Smooth muscle cell (in vitro differentiated cells): ENCODE measurements at regions not wholly inside any gene's neighbourhood (a gene's known extent, or its start where the extent isn't known, plus 50 kb on each side); places are given as distances from the start of the nearest gene placed in this dataset.

Source experiments
- DNase-seq: peaks from one replicate; lab custom pipeline; 2025; ENCODE audit not compliant: unreplicated experiment; lab: John Stamatoyannopoulos, UW
- H2AFZ ChIP-seq: fragments of 200-600 bp; sonication (generic); 2 replicates; pipeline ENCODE4 v1.6.0; 2016; ENCODE audit warnings: antibody characterized with exemption, low read depth, mild to moderate bottlenecking
- H3F3A ChIP-seq: fragments of 200-600 bp; sonication (generic); 2 replicates; pipeline ENCODE4 v1.6.0; 2017; ENCODE audit warnings: antibody characterized with exemption, low read depth
- H3K27ac ChIP-seq: fragments of 200-600 bp; sonication (generic); 2 replicates; pipeline ENCODE4 v1.5.1; 2016; ENCODE audit warnings: low read depth, mild to moderate bottlenecking
- H3K27me3 ChIP-seq: fragments of 200-600 bp; sonication (generic); 2 replicates; pipeline ENCODE4 v1.6.1; 2016; ENCODE audit warnings: low read depth, mild to moderate bottlenecking
- H3K36me3 ChIP-seq: fragments of 200-600 bp; sonication (generic); 2 replicates; pipeline ENCODE4 v1.5.1; 2016; ENCODE audit warnings: low read depth
- H3K4me1 ChIP-seq: fragments of 200-600 bp; sonication (generic); 2 replicates; pipeline ENCODE4 v1.5.1; 2016; ENCODE audit warnings: low read depth
- H3K4me2 ChIP-seq: fragments of 200-600 bp; sonication (generic); 2 replicates; pipeline ENCODE4 v1.6.0; 2016; ENCODE audit warnings: mild to moderate bottlenecking
- H3K4me3 ChIP-seq: fragments of 200-600 bp; sonication (generic); 2 replicates; pipeline ENCODE4 v1.5.1; 2016; ENCODE audit warnings: mild to moderate bottlenecking
- H3K79me2 ChIP-seq: fragments of 200-600 bp; sonication (generic); 2 replicates; pipeline ENCODE4 v1.6.0; 2016; ENCODE audit warnings: low read depth, mild to moderate bottlenecking
- H3K9ac ChIP-seq: fragments of 200-600 bp; sonication (generic); 2 replicates; pipeline ENCODE4 v1.6.0; 2016; ENCODE audit warnings: low read depth
- H3K9me3 ChIP-seq: fragments of 200-600 bp; sonication (generic); replicated peaks from 2 replicates; pipeline ENCODE4 v1.5.1; 2016; ENCODE audit warnings: low read depth
- H4K20me1 ChIP-seq: fragments of 200-600 bp; sonication (generic); 2 replicates; pipeline ENCODE4 v1.6.0; 2016; ENCODE audit warnings: low read depth
- CTCF ChIP-seq: fragments of 200-600 bp; sonication (generic); IDR thresholded peaks from 2 replicates; pipeline ENCODE4 v1.5.1; 2017; ENCODE audit warnings: borderline replicate concordance, mild to moderate bottlenecking, antibody characterized with exemption; ENCODE audit not compliant: insufficient read depth, poor library complexity, severe bottlenecking
- WGBS: methylation state at CpG from one replicate; pipeline ENCODE4 v1.1.7; 2016; ENCODE audit warnings: low lambda C conversion rate; 5-methylcytosine and 5-hydroxymethylcytosine counted together

- no peak for DNase-seq
- H3K36me3 ChIP-seq, result no peaks in the 10 kb centered on the region
- no peaks in the 10 kb centered on the region for H3K9me3 ChIP-seq
- H2AFZ ChIP-seq, result no peak overlapping the region
- no peak overlapping the region for H3K9ac ChIP-seq
- WGBS, result 90% methylated on average over 4 of the region's 4 CpGs
- no peaks in the 10 kb centered on the region for H3F3A ChIP-seq
- no peak for TF ChIP-seq CTCF
- no peak overlapping the region for H3K4me3 ChIP-seq
- H3K4me1 ChIP-seq, result no peaks in the 10 kb centered on the region
- H3K79me2 ChIP-seq, result no peaks in the 10 kb centered on the region
- no peaks in the 10 kb centered on the region for H3K27me3 ChIP-seq
- no peaks in the 10 kb centered on the region for H4K20me1 ChIP-seq
- H3K27ac ChIP-seq, result no peak overlapping the region
- no peak overlapping the region for H3K4me2 ChIP-seq
Observed at GRCh38 chr4:17283832-17284231, 228.1 kb downstream of the QDPR start.

GRCh38 chr4:17283251-17283650 is 228.6 kb downstream of the QDPR start:
- H2AFZ ChIP-seq, result no peak overlapping the region
- no peak for TF ChIP-seq CTCF
- 85% methylated on average over 7 of the region's 7 CpGs for WGBS

GRCh38 chr4:17280261-17281018 is 231.4 kb downstream of the QDPR start:
- no peak for TF ChIP-seq CTCF
- H3K4me3 ChIP-seq, result no peak overlapping the region
- WGBS, result 95% methylated on average over 6 of the region's 6 CpGs
- DNase-seq, result no peak
- H2AFZ ChIP-seq, result no peak overlapping the region
- no peaks in the 10 kb centered on the region for H3K79me2 ChIP-seq
- H3K27me3 ChIP-seq, result no peaks in the 10 kb centered on the region
- no peaks in the 10 kb centered on the region for H3K9me3 ChIP-seq
- no peak overlapping the region for H3K9ac ChIP-seq
- H3F3A ChIP-seq, result peaks cover 14% of the 10 kb centered on the region
- H4K20me1 ChIP-seq, result no peaks in the 10 kb centered on the region
- H3K27ac ChIP-seq, result no peak overlapping the region
- no peaks in the 10 kb centered on the region for H3K4me1 ChIP-seq
- H3K36me3 ChIP-seq, result no peaks in the 10 kb centered on the region
- no peak overlapping the region for H3K4me2 ChIP-seq

More at GRCh38 chr4:17283251-17283650, 228.6 kb downstream of the QDPR start:
- H4K20me1 ChIP-seq, result no peaks in the 10 kb centered on the region
- no peak overlapping the region for H3K4me3 ChIP-seq
- H3K4me2 ChIP-seq, result no peak overlapping the region
- H3K27ac ChIP-seq, result no peak overlapping the region
- H3K27me3 ChIP-seq, result no peaks in the 10 kb centered on the region
- no peak for DNase-seq
- H3K36me3 ChIP-seq, result no peaks in the 10 kb centered on the region
- H3K9ac ChIP-seq, result no peak overlapping the region
- no peaks in the 10 kb centered on the region for H3K79me2 ChIP-seq
- H3K9me3 ChIP-seq, result no peaks in the 10 kb centered on the region
- H3K4me1 ChIP-seq, result no peaks in the 10 kb centered on the region
- peaks cover 2% of the 10 kb centered on the region for H3F3A ChIP-seq

- DNase-seq, result no peak
- Histone ChIP-seq H4K20me1 (no peaks in the 10 kb centered on the region), H3K9me3 (no peaks in the 10 kb centered on the region), H3K4me1 (no peaks in the 10 kb centered on the region), H2AFZ (peak overlapping the region; percentile 81), H3K79me2 (no peaks in the 10 kb centered on the region), H3K4me2 (peak overlapping the region; percentile 57), H3K36me3 (no peaks in the 10 kb centered on the region), H3K27ac (peak overlapping the region; percentile 28), H3K9ac (no peak overlapping the region), H3K27me3 (no peaks in the 10 kb centered on the region), H3F3A (peaks cover 14% of the 10 kb centered on the region), H3K4me3 (no peak overlapping the region)
- WGBS, result 28% methylated on average over 6 of the region's 6 CpGs
- TF ChIP-seq CTCF, result no peak
Observed at GRCh38 chr4:17276776-17277175, 235.1 kb downstream of the QDPR start.
